GM19452 (cell line): ENCODE measurements at regions not wholly inside any gene's neighbourhood (a gene's known extent, or its start where the extent isn't known, plus 50 kb on each side); places are given as distances from the start of the nearest gene placed in this dataset.
"Not testable (repeated sequence)": the region's sequence is repeated elsewhere in the genome, so short reads cannot be mapped to it uniquely, and the experiment has no call there.

ENCODE experiments used
- ATAC-seq: cut with Tn5 transposase; IDR thresholded peaks from one replicate; pipeline ENCODE4 v1.9.1; 2021; ENCODE audit not compliant: unreplicated experiment

GRCh38 chr1:73104749-73105148, 822.4 kb upstream of the NEGR1 start:
- ATAC-seq = no peak

GRCh38 chr1:73100216-73100615, 817.9 kb upstream of the NEGR1 start:
- no peak for ATAC-seq

- ATAC-seq = no peak
Observed at GRCh38 chr1:73097917-73098316, 815.6 kb upstream of the NEGR1 start.

GRCh38 chr1:73096841-73097240, 814.5 kb upstream of the NEGR1 start:
- no peak for ATAC-seq

GRCh38 chr1:73092383-73092782, 810.0 kb upstream of the NEGR1 start:
- ATAC-seq = no peak

GRCh38 chr1:73066866-73067265, 784.5 kb upstream of the NEGR1 start:
- ATAC-seq = no peak

- ATAC-seq = no peak
Observed at GRCh38 chr1:73065339-73066041, 783.2 kb upstream of the NEGR1 start.

GRCh38 chr1:73056826-73057225, 774.5 kb upstream of the NEGR1 start:
- ATAC-seq = no peak

- no peak for ATAC-seq
Observed at GRCh38 chr1:73044241-73045036, 762.1 kb upstream of the NEGR1 start.

GRCh38 chr1:73042403-73042802, 760.1 kb upstream of the NEGR1 start:
- ATAC-seq = no peak

GRCh38 chr1:73040811-73041210, 758.5 kb upstream of the NEGR1 start:
- no peak for ATAC-seq

GRCh38 chr1:73034271-73034670, 751.9 kb upstream of the NEGR1 start:
- ATAC-seq = no peak

- ATAC-seq = no peak
Observed at GRCh38 chr1:73033640-73034039, 751.3 kb upstream of the NEGR1 start.

GRCh38 chr1:73029571-73029970, 747.2 kb upstream of the NEGR1 start:
- ATAC-seq = no peak

GRCh38 chr1:73026114-73026513, 743.8 kb upstream of the NEGR1 start:
- ATAC-seq = no peak

GRCh38 chr1:73009938-73010337, 727.6 kb upstream of the NEGR1 start:
- no peak for ATAC-seq

- no peak for ATAC-seq
Observed at GRCh38 chr1:73009311-73009710, 727.0 kb upstream of the NEGR1 start.

- ATAC-seq = no peak
Observed at GRCh38 chr1:72997624-72998023, 715.3 kb upstream of the NEGR1 start.

- ATAC-seq = no peak
Observed at GRCh38 chr1:72997041-72997440, 714.7 kb upstream of the NEGR1 start.

GRCh38 chr1:72987871-72988270, 705.5 kb upstream of the NEGR1 start:
- not testable (repeated sequence) for ATAC-seq

- ATAC-seq = no peak
Observed at GRCh38 chr1:72986591-72987290, 704.4 kb upstream of the NEGR1 start.

- ATAC-seq = not testable (repeated sequence)
Observed at GRCh38 chr1:72985024-72985423, 702.7 kb upstream of the NEGR1 start.
